A549 (cell line): ENCODE measurements at regions not wholly inside any gene's neighbourhood (a gene's known extent, or its start where the extent isn't known, plus 50 kb on each side); places are given as distances from the start of the nearest gene placed in this dataset.

Experiments
- ATAC-seq, 2 experiments: fragments of 200-7000 bp in 1 of 2; fragments of >200 bp in 1 of 2; cut with Nextera tagmentation in 1 of 2; cut with Tn5 transposase in 1 of 2; 3 replicates each; pipeline versions ENCODE4 v1.8.0 to v1.9.1; 2018 to 2020; ENCODE audit warnings: mild to moderate bottlenecking in 1 of 2, moderate library complexity in 1 of 2
- CTCF ChIA-PET: fragments of 300-600 bp; sonication (Branson Sonifier 250); formaldehyde crosslinking; extraction: SDS; loops from one replicate; lab custom pipeline; 2021; ENCODE audit warnings: antibody characterized with exemption, inconsistent platforms; lab: Yijun Ruan, JAX
- POLR2A ChIA-PET: fragments of 350-600 bp; formaldehyde crosslinking; extraction: SDS; loops from one replicate; lab custom pipeline; 2021; ENCODE audit warnings: antibody characterized with exemption, inconsistent platforms; lab: Yijun Ruan, JAX
- DNase-seq, 2 experiments: peaks; one replicate each; pipeline versions ENCODE4 v3.0.0 to v3.0.0-alpha.2; 2011 to 2016; ENCODE audit warnings: low read depth in 1 of 2, low spot score in 1 of 2
- FAIRE-seq: peaks from 2 replicates; lab custom pipeline; 2011; peaks lifted over from hg19 to GRCh38; lab: Jason Lieb, UNC
- H3K27ac ChIP-seq, 2 experiments: fragments of >200 bp; sonication (Bioruptor Twin); formaldehyde crosslinking; 3 replicates each; pipeline ENCODE4 v1.5.1; 2016 to 2017
- H3K4me1 ChIP-seq: fragments of >200 bp; sonication (Bioruptor Twin); formaldehyde crosslinking; 3 replicates; pipeline ENCODE4 v1.6.1; 2016
- H3K4me2 ChIP-seq: fragments of >200 bp; sonication (Bioruptor Twin); formaldehyde crosslinking; 3 replicates; pipeline ENCODE4 v1.6.1; 2016
- H3K4me3 ChIP-seq: fragments of >200 bp; sonication (Bioruptor Twin); formaldehyde crosslinking; 3 replicates; pipeline ENCODE4 v1.5.1; 2016
- H3K9me3 ChIP-seq: fragments of >200 bp; sonication (Bioruptor Twin); formaldehyde crosslinking; 3 replicates; pipeline ENCODE4 v1.6.1; 2016
- BHLHE40 ChIP-seq: IDR thresholded peaks from 2 replicates; pipeline ENCODE4 v1.6.1; 2012; ENCODE audit warnings: low read depth, low read length, inconsistent platforms
- CBX2 ChIP-seq: fragments of 200-600 bp; sonication (generic); IDR thresholded peaks from 2 replicates; pipeline ENCODE4 v1.6.1; 2016; ENCODE audit warnings: low read depth, mild to moderate bottlenecking, borderline replicate concordance
- CHD4 ChIP-seq: fragments of 200-600 bp; sonication (generic); IDR thresholded peaks from 2 replicates; pipeline ENCODE4 v1.6.1; 2016; ENCODE audit warnings: antibody characterized with exemption, mild to moderate bottlenecking, borderline replicate concordance
- CTCF ChIP-seq: fragments of >200 bp; sonication (Bioruptor Twin); formaldehyde crosslinking; IDR thresholded peaks from 3 replicates; pipeline ENCODE4 v1.5.1; 2016
- EHF ChIP-seq: fragments of 250-450 bp; sonication (Bioruptor Pico); IDR thresholded peaks from 2 replicates; pipeline ENCODE4 v1.5.0; 2020; ENCODE audit warnings: mild to moderate bottlenecking
- EP300 ChIP-seq, 2 experiments: fragments of >200 bp; sonication (Bioruptor Twin); formaldehyde crosslinking; IDR thresholded peaks; 2 replicates in 1 of 2; 3 replicates in 1 of 2; pipeline ENCODE4 v1.6.1; 2016 to 2017
- FOXS1 ChIP-seq: fragments of 250-450 bp; sonication (Bioruptor Pico); IDR thresholded peaks from 2 replicates; pipeline ENCODE4 v1.5.0; 2020; ENCODE audit warnings: mild to moderate bottlenecking, moderate library complexity
- HDAC2 ChIP-seq: fragments of 200-600 bp; sonication (generic); IDR thresholded peaks from 2 replicates; pipeline ENCODE4 v1.6.1; 2016
- HES2 ChIP-seq: fragments of >200 bp; sonication (Bioruptor Twin); formaldehyde crosslinking; IDR thresholded peaks from 2 replicates; pipeline ENCODE4 v1.6.1; 2016
- KDM1A ChIP-seq: fragments of 200-600 bp; sonication (generic); IDR thresholded peaks from 2 replicates; pipeline ENCODE4 v1.6.1; 2016; ENCODE audit warnings: low read depth, mild to moderate bottlenecking
- MAX ChIP-seq: IDR thresholded peaks from 2 replicates; pipeline ENCODE4 v1.6.1; 2012
- NFE2L2 ChIP-seq: fragments of 150-350 bp; conservative IDR thresholded peaks from 2 replicates; pipeline ENCODE4 v1.6.1; 2014; ENCODE audit warnings: low read length
- NPAS2 ChIP-seq: fragments of 250-450 bp; sonication (Bioruptor Pico); IDR thresholded peaks from 2 replicates; pipeline ENCODE4 v1.8.0; 2022; ENCODE audit warnings: mild to moderate bottlenecking, moderate library complexity, borderline replicate concordance
- NR3C1 ChIP-seq: fragments of >200 bp; sonication (Bioruptor Twin); formaldehyde crosslinking; IDR thresholded peaks from 3 replicates; pipeline ENCODE4 v1.6.1; 2017
- POLR2AphosphoS2 ChIP-seq: conservative IDR thresholded peaks from 2 replicates; pipeline ENCODE4 v1.6.1; 2012; ENCODE audit warnings: low read length, improper control_type of control experiment, inconsistent platforms
- REST ChIP-seq: fragments of 200-600 bp; sonication (generic); IDR thresholded peaks from 2 replicates; pipeline ENCODE4 v1.6.1; 2016; ENCODE audit warnings: antibody characterized with exemption, mild to moderate bottlenecking, moderate library complexity
- TP53 ChIP-seq: fragments of 250-450 bp; sonication (Bioruptor Pico); IDR thresholded peaks from 2 replicates; pipeline ENCODE4 v1.5.0; 2021; ENCODE audit warnings: mild to moderate bottlenecking, moderate library complexity
- ZSCAN20 ChIP-seq: fragments of 250-450 bp; sonication (Bioruptor Pico); IDR thresholded peaks from 2 replicates; pipeline ENCODE4 v1.8.0; 2022; ENCODE audit warnings: mild to moderate bottlenecking, moderate library complexity
- WGBS: methylation state at CpG from one replicate; pipeline ENCODE4 v1.1.6; 2017; ENCODE audit errors: missing lambda C conversion rate; 5-methylcytosine and 5-hydroxymethylcytosine counted together
- small RNA-seq, 6 experiments: library from RNA; depleted of rRNA; stranded (forward); fragments of <200 nt; gene quantifications; one replicate each; pipeline ENCODE3, GENCODE V24; 2012

- Histone ChIP-seq H3K4me3 (no peak overlapping the region), H3K9me3 (no peaks in the 10 kb centered on the region), H3K4me1 (no peaks in the 10 kb centered on the region), H3K4me2 (no peak overlapping the region), H3K27ac (no peak overlapping the region)
- FAIRE-seq (no peak), ATAC-seq (no peak), DNase-seq (no peak)
- ChIA-PET POLR2A (no interaction called here), CTCF (no interaction called here)
- TF ChIP-seq BHLHE40, result no peak
- no peak for TF ChIP-seq ZSCAN20
- no peak for TF ChIP-seq HES2
- TF ChIP-seq REST, result no peak
- TF ChIP-seq MAX, result no peak
- TF ChIP-seq EHF (CRISPR knock-in tag), result no peak
- no peak for TF ChIP-seq FOXS1 (CRISPR knock-in tag)
- no peak for TF ChIP-seq NFE2L2
- TF ChIP-seq TP53 (CRISPR knock-in tag), result no peak
- TF ChIP-seq NR3C1, result no peak
- no peak for TF ChIP-seq POLR2AphosphoS2
- no peak for TF ChIP-seq CBX2
- no peak for TF ChIP-seq HDAC2
- no peak for TF ChIP-seq KDM1A
- TF ChIP-seq CHD4, result no peak
- no peak for TF ChIP-seq CTCF
- WGBS, result 8% methylated on average over 1 of the region's 1 CpG
Observed at GRCh38 chrX:116605576-116605975, 142.8 kb upstream of the CT83 start.

- ChIA-PET POLR2A (no interaction called here), CTCF (no interaction called here)
- H3K9me3 ChIP-seq, result no peaks in the 10 kb centered on the region
- FAIRE-seq, result no peak
- WGBS, result 13% methylated on average over 1 of the region's 1 CpG
- DNase-seq, result no peak
- ATAC-seq, result no peak
- H3K27ac ChIP-seq, result no peak overlapping the region
- TF ChIP-seq EP300 (IDR thresholded peaks at IDR 0.05) (no peak), NPAS2 (CRISPR knock-in tag) (no peak), CTCF (no peak), MAX (no peak), TP53 (CRISPR knock-in tag) (no peak)
- H3K4me1 ChIP-seq, result no peaks in the 10 kb centered on the region
- H3K4me3 ChIP-seq, result no peak overlapping the region
- H3K4me2 ChIP-seq, result no peak overlapping the region
Observed at GRCh38 chrX:116596010-116596409, 133.2 kb upstream of the CT83 start.

Small RNA genes lying in the stretch of these regions (small RNA-seq; reads per million reads assigned to genes)
- gene RNU6-1323P, result 0 to 129 (median 0.52) reads per million in 6 experiments
